GM12878 (cell line): ENCODE measurements at regions not wholly inside any gene's neighbourhood (a gene's known extent, or its start where the extent isn't known, plus 50 kb on each side); places are given as distances from the start of the nearest gene placed in this dataset.

Experiments
- ATAC-seq: fragments of 200-7000 bp; cut with Tn5 transposase; 3 replicates; pipeline ENCODE4 v1.9.1; 2020; ENCODE audit warnings: mild to moderate bottlenecking, moderate library complexity
- BruUV-seq: library from RNA; stranded (reverse); fragments of 400-500 nt; replicated peaks from 2 replicates; lab custom pipeline; 2021; lab: Mats Ljungman, UMichigan
- CTCF ChIA-PET: fragments of 300-600 bp; sonication (Branson Sonifier 250); formaldehyde crosslinking; extraction: SDS; loops from one replicate; lab custom pipeline; 2021; ENCODE audit warnings: inconsistent platforms; lab: Yijun Ruan, JAX
- POLR2A ChIA-PET: fragments of 350-600 bp; formaldehyde crosslinking; extraction: SDS; loops from one replicate; lab custom pipeline; 2021; ENCODE audit warnings: inconsistent platforms; lab: Charles Lee
- RAD21 ChIA-PET: fragments of 300-600 bp; sonication (Branson Sonifier 250); formaldehyde crosslinking; loops from one replicate; lab custom pipeline; 2023; ENCODE audit warnings: antibody characterized with exemption; ENCODE audit not compliant: unreplicated experiment; lab: Charles Lee
- SMC1A ChIA-PET: fragments of 300-600 bp; sonication (Branson Sonifier 250); formaldehyde crosslinking; loops from one replicate; lab custom pipeline; 2023; ENCODE audit not compliant: unreplicated experiment, uncharacterized antibody; lab: Charles Lee
- DNase-seq: peaks from one replicate; pipeline ENCODE4 v3.0.0-alpha.2; 2011; ENCODE audit warnings: low read depth, low spot score
- FAIRE-seq: peaks from 3 replicates; lab custom pipeline; 2011; peaks lifted over from hg19 to GRCh38; lab: Jason Lieb, UNC
- H2AFZ ChIP-seq: 2 replicates; pipeline ENCODE4 v1.6.0; 2011; ENCODE audit warnings: low read depth, low read length, control low read depth; ENCODE audit not compliant: control insufficient read depth
- H3K27ac ChIP-seq: 2 replicates; pipeline ENCODE4 v1.5.1; 2011; ENCODE audit warnings: control low read depth; ENCODE audit not compliant: control insufficient read depth, insufficient read depth
- H3K27me3 ChIP-seq, 2 experiments: replicated peaks in 1 of 2; 2 replicates each; pipeline versions ENCODE4 v1.6.0 to v1.6.1; 2011; ENCODE audit warnings: low read length in 1 of 2; ENCODE audit not compliant: control insufficient read depth in 2 of 2, insufficient read depth in 2 of 2
- H3K36me3 ChIP-seq, 2 experiments: 2 replicates each; pipeline ENCODE4 v1.5.1; 2011; ENCODE audit warnings: low read length in 1 of 2; ENCODE audit not compliant: control insufficient read depth in 2 of 2, insufficient read depth in 2 of 2
- H3K4me1 ChIP-seq: 2 replicates; pipeline ENCODE4 v1.6.1; 2011; ENCODE audit warnings: mild to moderate bottlenecking, low read length, moderate library complexity, mixed read lengths; ENCODE audit not compliant: control insufficient read depth, insufficient read depth
- H3K4me2 ChIP-seq: 2 replicates; pipeline ENCODE4 v1.6.0; 2011; ENCODE audit warnings: control low read depth; ENCODE audit not compliant: control insufficient read depth, insufficient read depth
- H3K4me3 ChIP-seq: fragments of 200-600 bp; sonication (generic); 2 replicates; pipeline ENCODE4 v1.5.1; 2016
- H3K79me2 ChIP-seq: 2 replicates; pipeline ENCODE4 v1.6.0; 2011; ENCODE audit warnings: low read length; ENCODE audit not compliant: control insufficient read depth, insufficient read depth
- H3K9ac ChIP-seq: 2 replicates; pipeline ENCODE4 v1.8.0; 2011; ENCODE audit warnings: low read length, control low read depth, mixed read lengths; ENCODE audit not compliant: control insufficient read depth, insufficient read depth
- H3K9me3 ChIP-seq: replicated peaks from 3 replicates; pipeline ENCODE4 v1.5.1; 2011; ENCODE audit warnings: mild to moderate bottlenecking, low read length; ENCODE audit not compliant: control insufficient read depth, insufficient read depth
- H4K20me1 ChIP-seq: 2 replicates; pipeline ENCODE4 v1.6.0; 2011; ENCODE audit not compliant: control insufficient read depth, insufficient read depth
- ETV6 ChIP-seq, 2 experiments: fragments of 450-650 bp in 1 of 2; IDR thresholded peaks in 1 of 2; conservative IDR thresholded peaks in 1 of 2; 2 replicates each; pipeline ENCODE4 v1.6.1; 2014; ENCODE audit warnings: antibody characterized with exemption in 1 of 2, borderline replicate concordance in 1 of 2, low read depth in 1 of 2, mild to moderate bottlenecking in 1 of 2, moderate library complexity in 1 of 2
- IRF4 ChIP-seq: IDR thresholded peaks from 2 replicates; pipeline ENCODE4 v1.6.1; 2011; ENCODE audit warnings: low read depth, low read length
- MXI1 ChIP-seq: fragments of 150-350 bp; IDR thresholded peaks from 2 replicates; pipeline ENCODE4 v1.6.1; 2011; ENCODE audit warnings: low read depth, mild to moderate bottlenecking, inconsistent platforms, low read length, improper control_type of control experiment
- NFIC ChIP-seq: IDR thresholded peaks from 2 replicates; pipeline ENCODE4 v1.6.1; 2012; ENCODE audit warnings: low read depth, mild to moderate bottlenecking, inconsistent platforms, low read length, moderate library complexity
- SIN3A ChIP-seq: IDR thresholded peaks from 2 replicates; pipeline ENCODE4 v1.6.1; 2012; ENCODE audit warnings: low read depth, low read length, improper control_type of control experiment
- SREBF1 ChIP-seq: IDR thresholded peaks from 2 replicates; pipeline ENCODE4 v1.6.1; 2012; ENCODE audit warnings: mild to moderate bottlenecking, low read length
- TARDBP ChIP-seq: IDR thresholded peaks from 2 replicates; pipeline ENCODE4 v1.6.1; 2016; ENCODE audit warnings: borderline replicate concordance
- ZBED1 ChIP-seq: IDR thresholded peaks from 2 replicates; pipeline ENCODE4 v1.6.1; 2016; ENCODE audit warnings: borderline replicate concordance
- ZNF217 ChIP-seq: fragments of 450-650 bp; IDR thresholded peaks from 2 replicates; pipeline ENCODE4 v1.6.1; 2017; ENCODE audit warnings: antibody characterized with exemption, mild to moderate bottlenecking
- WGBS: methylation state at CpG from one replicate; pipeline ENCODE4 v1.1.6; 2016; ENCODE audit warnings: low lambda C conversion rate; ENCODE audit not compliant: insufficient replicate concordance, insufficient coverage; ENCODE audit errors: missing lambda C conversion rate; 5-methylcytosine and 5-hydroxymethylcytosine counted together
- in situ Hi-C: fragments of 300-500 bp; cut with MboI; formaldehyde crosslinking; loops from 9 replicates; pipeline ENCODE4 v1.14.3; 2018; ENCODE audit warnings: mixed read lengths
- intact Hi-C: fragments of 100-400 bp; cut with micrococcal nuclease; formaldehyde crosslinking; loops from one replicate; pipeline ENCODE4 v1.14.2; 2022; ENCODE audit not compliant: unreplicated experiment
- TF ChIP-seq, protein P1 (sequence below): fragments of 450-650 bp; IDR thresholded peaks from 2 replicates; pipeline ENCODE4 v1.6.1; 2016; ENCODE audit warnings: mild to moderate bottlenecking

DNA sequence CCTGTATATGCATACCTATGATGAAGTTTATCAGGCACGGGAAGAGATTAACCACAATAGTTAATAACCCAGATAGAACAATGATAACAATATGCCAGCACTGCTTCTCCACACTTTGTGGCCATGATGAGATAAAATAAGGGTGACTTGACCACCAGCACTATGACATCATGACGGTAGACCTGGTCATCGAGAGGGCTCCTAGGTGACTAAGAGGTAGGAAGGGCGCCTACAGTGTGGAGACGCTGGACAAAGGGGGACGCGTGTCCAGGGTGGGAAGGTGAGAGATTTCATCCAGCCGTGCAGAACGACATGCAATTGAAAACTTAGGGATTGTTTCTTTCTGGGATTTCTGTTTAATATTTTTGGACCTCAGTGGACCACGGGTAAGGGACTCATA is 221.8 kb upstream of the RTL1 start:
- CTCF ChIA-PET: interaction anchor here (0.5 kb wide), 1 partner anchor 301 kb away, joined by 3 read pairs; no protein-coding TSS in a partner anchor

More for the DNA sequence above, 221.8 kb upstream of the RTL1 start:
- in situ Hi-C loops: no loop called here
- H3K9me3 ChIP-seq: no peaks in the 10 kb centered on the region; the same call in 2 of the 3 replicates
- ATAC-seq (no peak), FAIRE-seq (no peak), DNase-seq (no peak)
- 53% methylated on average over 10 of the region's 10 CpGs for WGBS
- POLR2A ChIA-PET: no interaction called here
- SMC1A ChIA-PET: no interaction called here
- no peaks in the 10 kb centered on the region for H3K79me2 ChIP-seq
- no peaks in the 10 kb centered on the region for H4K20me1 ChIP-seq
- no peaks in the 10 kb centered on the region for H3K4me1 ChIP-seq
- no TSS peak for BruUV-seq
- RAD21 ChIA-PET: no interaction called here
- no peak overlapping the region for H2AFZ ChIP-seq
- H3K4me2 ChIP-seq: no peak overlapping the region
- H3K27me3 ChIP-seq: no peaks in the 10 kb centered on the region
- TF ChIP-seq SREBF1 (no peak), SIN3A (no peak), ZBED1 (no peak), NFIC (no peak), TARDBP (no peak), ETV6 (conservative IDR thresholded peaks at IDR 0.05 in 1 of 2, IDR thresholded peaks at IDR 0.05 in 1 of 2; ENCODE audit: borderline replicate concordance in 1 of 2, low read depth in 1 of 2) (no peak), MXI1 (no peak), IRF4 (no peak), ZNF217 (no peak)
- TF ChIP-seq, protein P1, sequence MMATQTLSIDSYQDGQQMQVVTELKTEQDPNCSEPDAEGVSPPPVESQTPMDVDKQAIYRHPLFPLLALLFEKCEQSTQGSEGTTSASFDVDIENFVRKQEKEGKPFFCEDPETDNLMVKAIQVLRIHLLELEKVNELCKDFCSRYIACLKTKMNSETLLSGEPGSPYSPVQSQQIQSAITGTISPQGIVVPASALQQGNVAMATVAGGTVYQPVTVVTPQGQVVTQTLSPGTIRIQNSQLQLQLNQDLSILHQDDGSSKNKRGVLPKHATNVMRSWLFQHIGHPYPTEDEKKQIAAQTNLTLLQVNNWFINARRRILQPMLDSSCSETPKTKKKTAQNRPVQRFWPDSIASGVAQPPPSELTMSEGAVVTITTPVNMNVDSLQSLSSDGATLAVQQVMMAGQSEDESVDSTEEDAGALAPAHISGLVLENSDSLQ: no peak
- intact Hi-C loops: no loop called here
- H3K4me3 ChIP-seq: no peak overlapping the region
- H3K36me3 ChIP-seq: no peaks in the 10 kb centered on the region
- H3K9ac ChIP-seq: no peak overlapping the region
- H3K27ac ChIP-seq: no peak overlapping the region
